ENCODE measurements at regions not wholly inside any gene's neighbourhood (a gene's known extent, or its start where the extent isn't known, plus 50 kb on each side); places are given as distances from the start of the nearest gene placed in this dataset.
A peak's percentile ranks its signal among the peaks of the same experiment; 100 is the strongest.

GRCh38 chr4:83172371-83172770, 57.8 kb upstream of the PLAC8 start:
- DNase-seq (ENCODE audit: low spot score) (no peak), ATAC-seq (no peak)

GRCh38 chr4:83171436-83172039, 57.0 kb upstream of the PLAC8 start:
- ATAC-seq (peak; percentile 14), DNase-seq (ENCODE audit: low spot score) (no peak)

- ATAC-seq (no peak), DNase-seq (ENCODE audit: low spot score) (no peak)
Measured at GRCh38 chr4:83170952-83171399, 56.4 kb upstream of the PLAC8 start.
